GM23338 (cell line): ENCODE measurements at regions not wholly inside any gene's neighbourhood (a gene's known extent, or its start where the extent isn't known, plus 50 kb on each side); places are given as distances from the start of the nearest gene placed in this dataset.
"Not testable (repeated sequence)": the region's sequence is repeated elsewhere in the genome, so short reads cannot be mapped to it uniquely, and the experiment has no call there.

Experiments used
- ATAC-seq: fragments of 200-7000 bp; cut with Tn5 transposase; 3 replicates; pipeline ENCODE4 v1.9.1; 2020
- DNase-seq: peaks from one replicate; pipeline ENCODE4 v3.0.0-alpha.2; 2015; ENCODE audit warnings: low spot score
- H2AFZ ChIP-seq: fragments of 200-600 bp; sonication (generic); 2 replicates; pipeline ENCODE4 v1.8.0; 2016; ENCODE audit warnings: antibody characterized with exemption, mild to moderate bottlenecking, moderate library complexity
- H3F3A ChIP-seq: fragments of 200-600 bp; sonication (generic); replicated peaks from 2 replicates; pipeline ENCODE4 v1.8.0; 2017; ENCODE audit warnings: antibody characterized with exemption, mixed run types, low read depth
- H3K27ac ChIP-seq: fragments of 200-600 bp; sonication (generic); 2 replicates; pipeline ENCODE4 v1.6.1; 2016; ENCODE audit warnings: low read depth
- H3K27me3 ChIP-seq: fragments of 200-600 bp; sonication (generic); 2 replicates; pipeline ENCODE4 v1.8.0; 2016; ENCODE audit warnings: mild to moderate bottlenecking, mixed run types, moderate library complexity; ENCODE audit not compliant: insufficient read depth
- H3K36me3 ChIP-seq: fragments of 200-600 bp; sonication (generic); 2 replicates; pipeline ENCODE4 v1.8.0; 2016; ENCODE audit warnings: mild to moderate bottlenecking; ENCODE audit not compliant: insufficient read depth
- H3K4me1 ChIP-seq: fragments of 200-600 bp; sonication (generic); 2 replicates; pipeline ENCODE4 v1.8.0; 2016; ENCODE audit warnings: mild to moderate bottlenecking, moderate library complexity; ENCODE audit not compliant: insufficient read depth
- H3K4me2 ChIP-seq: fragments of 200-600 bp; sonication (generic); 2 replicates; pipeline ENCODE4 v1.7.1; 2017; ENCODE audit warnings: mixed run types
- H3K4me3 ChIP-seq: fragments of 200-600 bp; sonication (generic); 2 replicates; pipeline ENCODE4 v1.6.1; 2016; ENCODE audit warnings: mixed run types
- H3K79me2 ChIP-seq: fragments of 200-600 bp; sonication (generic); replicated peaks from 2 replicates; pipeline ENCODE4 v1.8.0; 2017; ENCODE audit warnings: mild to moderate bottlenecking; ENCODE audit not compliant: insufficient read depth
- H3K9me2 ChIP-seq: fragments of 200-600 bp; sonication (generic); 2 replicates; pipeline ENCODE4 v1.8.0; 2017; ENCODE audit not compliant: insufficient read depth
- H4K20me1 ChIP-seq: fragments of 200-600 bp; sonication (generic); replicated peaks from 2 replicates; pipeline ENCODE4 v1.8.0; 2017; ENCODE audit warnings: mild to moderate bottlenecking; ENCODE audit not compliant: insufficient read depth
- H3K27ac Mint-ChIP-seq: 2 replicates; pipeline ENCODE4 v1.8.0; 2020; ENCODE audit warnings: inconsistent platforms, mild to moderate bottlenecking, moderate library complexity, mixed read lengths
- H3K27me3 Mint-ChIP-seq: 3 replicates; pipeline ENCODE4 v1.8.0; 2022; ENCODE audit warnings: low read depth, mild to moderate bottlenecking, moderate library complexity, mixed read lengths, inconsistent platforms; ENCODE audit not compliant: insufficient read depth, poor library complexity
- H3K36me3 Mint-ChIP-seq: 3 replicates; pipeline ENCODE4 v1.8.0; 2021; ENCODE audit warnings: low read depth, mild to moderate bottlenecking, inconsistent platforms, moderate library complexity, mixed read lengths
- H3K4me1 Mint-ChIP-seq: 3 replicates; pipeline ENCODE4 v1.8.0; 2020; ENCODE audit warnings: mild to moderate bottlenecking, inconsistent platforms, mixed read lengths
- H3K4me3 Mint-ChIP-seq: 3 replicates; pipeline ENCODE4 v1.8.0; 2021; ENCODE audit warnings: moderate library complexity, mild to moderate bottlenecking, inconsistent platforms, mixed read lengths
- H3K9me3 Mint-ChIP-seq: 3 replicates; pipeline ENCODE4 v1.8.0; 2020; ENCODE audit warnings: moderate library complexity, mild to moderate bottlenecking, inconsistent platforms, mixed read lengths
- CREB1 ChIP-seq: fragments of 250-450 bp; sonication (Bioruptor Pico); IDR thresholded peaks from 2 replicates; pipeline ENCODE4 v1.5.0; 2020; ENCODE audit warnings: low read depth, mild to moderate bottlenecking, moderate library complexity
- CTCF ChIP-seq, 2 experiments: fragments of 200-600 bp in 1 of 2; sonication (generic) in 1 of 2; conservative IDR thresholded peaks; 2 replicates each; pipeline versions ENCODE4 v1.5.1 to v1.6.1; 2016 to 2017; ENCODE audit warnings: antibody characterized with exemption in 2 of 2, low read depth in 2 of 2, mild to moderate bottlenecking in 2 of 2, moderate library complexity in 1 of 2
- ETS1 ChIP-seq: IDR thresholded peaks from 2 replicates; pipeline ENCODE4 v1.6.1; 2016; ENCODE audit warnings: antibody characterized with exemption
- NANOG ChIP-seq: IDR thresholded peaks from 2 replicates; pipeline ENCODE4 v1.6.1; 2016; ENCODE audit warnings: antibody characterized with exemption, borderline replicate concordance
- POLR2AphosphoS5 ChIP-seq: IDR thresholded peaks from 2 replicates; pipeline ENCODE4 v1.6.1; 2016; ENCODE audit warnings: antibody characterized with exemption, low read depth
- STAT1 ChIP-seq: IDR thresholded peaks from one replicate; pipeline ENCODE4 v1.6.1; 2016; ENCODE audit warnings: antibody characterized with exemption; ENCODE audit not compliant: unreplicated experiment
- ZNF114 ChIP-seq: fragments of 250-450 bp; sonication (Bioruptor Pico); IDR thresholded peaks from 2 replicates; pipeline ENCODE4 v1.5.0; 2020; ENCODE audit warnings: mild to moderate bottlenecking, moderate library complexity

GRCh38 chr22:26773054-26773453 lies 115.7 kb downstream of the MIAT start:
- H3K27me3 ChIP-seq, result peaks cover 33% of the 10 kb centered on the region
- H3K9me3 Mint-ChIP-seq, result peaks cover 26% of the 10 kb centered on the region
- H3K4me2 ChIP-seq, H3K27ac Mint-ChIP-seq, H3K9me2 ChIP-seq, H3K27ac ChIP-seq, DNase-seq, H3F3A ChIP-seq, H3K36me3 ChIP-seq, H2AFZ ChIP-seq, ATAC-seq, H3K4me3 ChIP-seq, H3K79me2 ChIP-seq, H3K4me3 Mint-ChIP-seq, H4K20me1 ChIP-seq: not testable (repeated sequence)
- peaks cover 15% of the 10 kb centered on the region for H3K27me3 Mint-ChIP-seq
- peaks cover 26% of the 10 kb centered on the region for H3K4me1 ChIP-seq
- peaks cover 20% of the 10 kb centered on the region; the same call in 2 of the 3 replicates for H3K36me3 Mint-ChIP-seq
- peaks cover 21% of the 10 kb centered on the region for H3K4me1 Mint-ChIP-seq

- no peak for DNase-seq
- no peak overlapping the region for H3K27ac ChIP-seq
- peaks cover 5% of the 10 kb centered on the region; the same call in 1 of the 2 replicates for H3F3A ChIP-seq
- no peaks in the 10 kb centered on the region for H3K9me2 ChIP-seq
- no peak overlapping the region for H2AFZ ChIP-seq
- H3K4me3 Mint-ChIP-seq, result no peak overlapping the region
- H3K4me3 ChIP-seq, result no peak overlapping the region
- H3K36me3 Mint-ChIP-seq, result peaks cover 34% of the 10 kb centered on the region
- 0 out of 2 replicates have a peak overlapping the region, but pooled peaks have one; percentile 34 for H3K4me2 ChIP-seq
- H3K4me1 ChIP-seq, result peaks cover 40% of the 10 kb centered on the region
- peaks cover 55% of the 10 kb centered on the region for H3K27me3 ChIP-seq
- ATAC-seq, result peak; percentile 22; the same call in 1 of the 3 replicates
- peaks cover 30% of the 10 kb centered on the region for H3K9me3 Mint-ChIP-seq
- H3K27me3 Mint-ChIP-seq, result peaks cover 15% of the 10 kb centered on the region
- H3K36me3 ChIP-seq, result peaks cover 3% of the 10 kb centered on the region; the same call in 1 of the 2 replicates
- no peaks in the 10 kb centered on the region for H3K79me2 ChIP-seq
- H4K20me1 ChIP-seq, result no peaks in the 10 kb centered on the region; the same call in 1 of the 2 replicates
- TF ChIP-seq STAT1 (no peak), CTCF (conservative IDR thresholded peaks at IDR 0.05; ENCODE audit: low read depth in 2 of 2) (peak; percentile 48 to 67), NANOG (no peak), ETS1 (no peak), ZNF114 (no peak), POLR2AphosphoS5 (no peak)
- peaks cover 34% of the 10 kb centered on the region for H3K4me1 Mint-ChIP-seq
- no peak overlapping the region for H3K27ac Mint-ChIP-seq
These were observed 118.0 kb downstream of the MIAT start for GRCh38 chr22:26775394-26775793.

- Mint-ChIP-seq H3K27me3 (peaks cover 15% of the 10 kb centered on the region), H3K27ac (no peak overlapping the region), H3K4me3 (no peak overlapping the region), H3K36me3 (peaks cover 36% of the 10 kb centered on the region), H3K9me3 (peaks cover 28% of the 10 kb centered on the region), H3K4me1 (peaks cover 38% of the 10 kb centered on the region)
- H2AFZ ChIP-seq, result no peak overlapping the region
- H3K4me1 ChIP-seq, result peaks cover 40% of the 10 kb centered on the region
- ATAC-seq, result peak; percentile 79
- no peak overlapping the region for H3K27ac ChIP-seq
- H3K4me2 ChIP-seq, result peak overlapping the region; percentile 6
- no peaks in the 10 kb centered on the region; the same call in 1 of the 2 replicates for H4K20me1 ChIP-seq
- no peaks in the 10 kb centered on the region for H3K79me2 ChIP-seq
- no peak overlapping the region for H3K4me3 ChIP-seq
- peak; percentile 38; the same call in 1 of the 2 replicates for TF ChIP-seq CREB1 (CRISPR knock-in tag)
- peak; percentile 65; the same call in 1 of the 2 replicates for TF ChIP-seq POLR2AphosphoS5
- TF ChIP-seq STAT1, result no peak
- DNase-seq, result peak; percentile 93
- peaks cover 55% of the 10 kb centered on the region for H3K27me3 ChIP-seq
- peaks cover 5% of the 10 kb centered on the region; the same call in 1 of the 2 replicates for H3F3A ChIP-seq
- no peaks in the 10 kb centered on the region for H3K9me2 ChIP-seq
- peaks cover 3% of the 10 kb centered on the region; the same call in 1 of the 2 replicates for H3K36me3 ChIP-seq
These were observed 119.9 kb downstream of the MIAT start for GRCh38 chr22:26777156-26777801.
